Esophagus muscularis mucosa (tissue), 4 donors: ENCODE measurements at regions not wholly inside any gene's neighbourhood (a gene's known extent, or its start where the extent isn't known, plus 50 kb on each side); places are given as distances from the start of the nearest gene placed in this dataset.

ENCODE experiments used
- DNase-seq: peaks from one replicate; pipeline ENCODE4 v3.0.0-alpha.2; 2017; ENCODE audit errors: extremely low spot score
- H3K27ac ChIP-seq, 4 donors: fragments of 200-600 bp; sonication (generic); replicated peaks in 1 of 4; 1 replicate in 3 of 4; 2 replicates in 1 of 4; pipeline ENCODE4 v1.5.1; 2016 to 2019; ENCODE audit warnings: mild to moderate bottlenecking in 1 of 4
- H3K27me3 ChIP-seq, 4 donors: fragments of 200-600 bp; sonication (generic); one replicate each; pipeline versions ENCODE4 v1.5.1 to v1.6.0; 2016 to 2019
- H3K36me3 ChIP-seq, 4 donors: fragments of 200-600 bp; sonication (generic); one replicate each; pipeline ENCODE4 v1.5.1; 2016 to 2019
- H3K4me1 ChIP-seq, 4 donors: fragments of 200-600 bp; sonication (generic); one replicate each; pipeline ENCODE4 v1.5.1; 2016 to 2019
- H3K4me3 ChIP-seq, 4 donors: fragments of 200-600 bp; sonication (generic); 1 replicate in 2 of 4; 2 replicates in 2 of 4; pipeline ENCODE4 v1.5.1; 2016 to 2019; ENCODE audit warnings: mild to moderate bottlenecking in 4 of 4, moderate library complexity in 1 of 4
- H3K9me3 ChIP-seq, 4 donors: fragments of 200-600 bp; sonication (generic); 1 replicate in 3 of 4; 2 replicates in 1 of 4; pipeline ENCODE4 v1.5.1; 2016 to 2019
- EP300 ChIP-seq: sonication (generic); formaldehyde crosslinking; IDR thresholded peaks from one replicate; pipeline ENCODE4 v1.6.1; 2017; ENCODE audit warnings: antibody characterized with exemption
- POLR2A ChIP-seq: fragments of 450-650 bp; IDR thresholded peaks from one replicate; pipeline ENCODE4 v1.6.1; 2017; ENCODE audit warnings: antibody characterized with exemption, moderate library complexity, mild to moderate bottlenecking, low read depth
- POLR2AphosphoS5 ChIP-seq, 2 donors: sonication (generic); formaldehyde crosslinking; IDR thresholded peaks; one replicate each; pipeline ENCODE4 v1.6.1; 2017; ENCODE audit warnings: antibody characterized with exemption in 2 of 2
- WGBS: methylation state at CpG from one replicate; pipeline ENCODE4 v1.1.5; 2018; 5-methylcytosine and 5-hydroxymethylcytosine counted together
- intact Hi-C: fragments of 100-400 bp; cut with DNase I; formaldehyde crosslinking; loops from one replicate; pipeline ENCODE4 v1.15.1; 2023
- TF ChIP-seq, protein P1 (sequence below), 3 experiments: fragments of 200-600 bp in 2 of 3; fragments of 450-650 bp in 1 of 3; sonication (generic) in 2 of 3; IDR thresholded peaks; one replicate each; pipeline ENCODE4 v1.5.1; 2017 to 2019; ENCODE audit warnings: antibody characterized with exemption in 3 of 3, mild to moderate bottlenecking in 2 of 3, moderate library complexity in 1 of 3

DNA sequence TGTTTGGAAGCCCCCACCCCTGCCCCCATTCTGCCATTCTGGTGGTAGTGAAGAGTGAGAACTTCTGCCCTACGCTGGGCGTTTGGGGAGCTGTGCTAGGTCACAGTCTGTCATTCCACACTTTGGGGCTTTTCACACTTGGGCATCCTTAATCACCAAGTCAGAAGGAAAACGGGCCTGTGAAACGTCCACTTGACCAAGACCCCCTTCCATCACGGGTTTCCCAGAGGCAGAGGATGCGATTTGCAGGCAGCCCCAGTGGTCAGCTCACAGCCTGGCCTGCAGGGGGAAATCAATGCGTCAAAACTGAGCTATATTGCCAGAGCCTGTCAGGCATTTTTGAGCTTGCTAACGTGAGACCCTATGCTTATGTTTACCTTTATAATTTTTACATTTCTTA lies 663.3 kb upstream of the MGMT start:
- intact Hi-C loops: no loop called here
- Histone ChIP-seq H3K27me3 (no peaks in the 10 kb centered on the region), H3K27ac (no peak overlapping the region), H3K4me3 (no peak overlapping the region), H3K4me1 (peaks cover 0 to 4% (median 1%) of the 10 kb centered on the region in 4 donors), H3K9me3 (no peaks in the 10 kb centered on the region), H3K36me3 (no peaks in the 10 kb centered on the region)
- no peak for DNase-seq
- WGBS: 70% methylated on average over 6 of the region's 8 CpGs
- TF ChIP-seq EP300 (no peak), POLR2AphosphoS5 (IDR thresholded peaks at IDR 0.05) (no peak), POLR2A (no peak)
- TF ChIP-seq, protein P1, sequence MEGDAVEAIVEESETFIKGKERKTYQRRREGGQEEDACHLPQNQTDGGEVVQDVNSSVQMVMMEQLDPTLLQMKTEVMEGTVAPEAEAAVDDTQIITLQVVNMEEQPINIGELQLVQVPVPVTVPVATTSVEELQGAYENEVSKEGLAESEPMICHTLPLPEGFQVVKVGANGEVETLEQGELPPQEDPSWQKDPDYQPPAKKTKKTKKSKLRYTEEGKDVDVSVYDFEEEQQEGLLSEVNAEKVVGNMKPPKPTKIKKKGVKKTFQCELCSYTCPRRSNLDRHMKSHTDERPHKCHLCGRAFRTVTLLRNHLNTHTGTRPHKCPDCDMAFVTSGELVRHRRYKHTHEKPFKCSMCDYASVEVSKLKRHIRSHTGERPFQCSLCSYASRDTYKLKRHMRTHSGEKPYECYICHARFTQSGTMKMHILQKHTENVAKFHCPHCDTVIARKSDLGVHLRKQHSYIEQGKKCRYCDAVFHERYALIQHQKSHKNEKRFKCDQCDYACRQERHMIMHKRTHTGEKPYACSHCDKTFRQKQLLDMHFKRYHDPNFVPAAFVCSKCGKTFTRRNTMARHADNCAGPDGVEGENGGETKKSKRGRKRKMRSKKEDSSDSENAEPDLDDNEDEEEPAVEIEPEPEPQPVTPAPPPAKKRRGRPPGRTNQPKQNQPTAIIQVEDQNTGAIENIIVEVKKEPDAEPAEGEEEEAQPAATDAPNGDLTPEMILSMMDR (IDR thresholded peaks at IDR 0.05): no peak

DNA sequence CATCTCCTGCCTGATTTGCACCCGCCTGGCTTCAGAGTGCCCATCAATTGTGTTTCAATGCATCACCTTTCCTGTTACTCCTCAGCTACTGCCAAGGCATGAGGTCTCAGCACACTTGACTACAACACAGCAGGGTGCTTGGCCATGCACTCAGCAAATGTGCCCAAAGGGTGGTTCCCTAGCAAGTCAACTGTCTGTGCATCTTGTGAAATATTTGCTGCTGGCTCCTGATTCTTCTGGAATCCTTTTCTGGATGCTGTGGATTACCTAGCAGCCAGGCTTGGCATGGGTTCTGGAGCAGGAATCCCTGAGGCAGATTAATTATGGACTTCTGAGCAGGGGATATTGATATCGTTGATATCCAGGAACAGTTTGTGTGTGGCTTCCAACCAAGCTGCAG lies 662.6 kb upstream of the MGMT start:
- TF ChIP-seq, protein P1 (IDR thresholded peaks at IDR 0.05): no peak
- TF ChIP-seq POLR2AphosphoS5 (IDR thresholded peaks at IDR 0.05): no peak
- TF ChIP-seq POLR2A: no peak
- TF ChIP-seq EP300: no peak
- peak; percentile 89 for DNase-seq
- H3K27ac ChIP-seq: no peak overlapping the region
- intact Hi-C loops: no loop called here
- H3K4me1 ChIP-seq: peaks cover 0 to 9% (median 4%) of the 10 kb centered on the region in 4 donors
- WGBS: 71% methylated on average over 2 of the region's 2 CpGs
- no peak overlapping the region for H3K4me3 ChIP-seq
- no peaks in the 10 kb centered on the region for H3K36me3 ChIP-seq
- H3K9me3 ChIP-seq: no peaks in the 10 kb centered on the region
- no peaks in the 10 kb centered on the region for H3K27me3 ChIP-seq

DNA sequence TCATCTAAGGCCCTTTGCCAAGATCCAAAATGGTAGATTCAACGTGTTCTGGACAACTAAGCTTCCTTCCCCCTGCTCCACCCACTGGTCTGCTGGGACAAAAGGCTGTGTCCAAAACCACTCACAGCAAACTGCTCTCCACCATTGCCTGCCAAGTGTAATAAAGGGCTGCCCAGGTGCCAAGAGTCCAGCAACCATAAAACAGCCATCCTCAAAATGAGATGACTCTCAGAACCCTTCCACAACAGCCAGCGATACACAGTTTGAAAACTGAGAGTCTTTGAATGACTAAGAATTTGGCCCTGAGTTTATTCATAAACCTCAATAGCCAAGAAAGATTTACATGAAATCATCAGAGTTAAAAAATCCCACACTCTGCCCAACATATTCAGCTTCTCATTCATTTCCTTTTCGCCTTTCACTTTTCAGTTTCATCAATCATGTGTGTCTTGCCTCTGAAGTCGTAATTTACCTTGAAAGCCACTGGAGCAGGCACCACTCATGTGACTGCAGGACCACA lies 658.1 kb upstream of the MGMT start:
- 54% methylated on average over 4 of the region's 4 CpGs for WGBS
- Histone ChIP-seq H3K4me1 (peaks cover 1 to 31% (median 21%) of the 10 kb centered on the region in 4 donors), H3K4me3 (no peak overlapping the region), H3K36me3 (no peaks in the 10 kb centered on the region), H3K27ac (no peak overlapping the region), H3K27me3 (peaks cover 0 to 3% (median 0%) of the 10 kb centered on the region in 4 donors), H3K9me3 (no peaks in the 10 kb centered on the region)
- peak; percentile 79 for DNase-seq
- TF ChIP-seq POLR2AphosphoS5 (IDR thresholded peaks at IDR 0.05) (peak; percentile 13 to 22), EP300 (no peak), POLR2A (no peak)
- TF ChIP-seq, protein P1 (IDR thresholded peaks at IDR 0.05): no peak
- intact Hi-C loops: no loop called here

DNA sequence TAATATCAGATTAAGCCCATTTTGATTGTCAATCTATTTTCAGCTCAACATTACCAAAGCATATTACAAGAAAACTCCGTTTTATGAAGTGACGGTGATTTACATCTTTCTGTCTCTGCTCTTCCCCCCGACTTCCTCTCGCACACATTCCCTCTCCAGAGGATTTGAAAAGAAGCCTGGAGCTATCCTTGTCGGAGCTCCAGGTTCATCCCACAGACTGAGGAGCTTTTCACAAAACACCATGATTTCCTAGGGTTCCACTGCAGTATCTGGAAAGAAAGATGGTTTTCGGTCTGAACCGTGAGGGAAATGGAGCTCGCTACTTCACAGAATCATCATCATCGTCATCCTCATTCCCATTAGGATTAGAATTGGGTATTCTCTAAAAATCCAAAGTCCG lies 655.5 kb upstream of the MGMT start:
- Histone ChIP-seq H3K4me1 (peaks cover 2 to 31% (median 21%) of the 10 kb centered on the region in 4 donors), H3K4me3 (no peak overlapping the region), H3K36me3 (no peaks in the 10 kb centered on the region), H3K27me3 (peaks cover 0 to 3% (median 0%) of the 10 kb centered on the region in 4 donors), H3K9me3 (no peaks in the 10 kb centered on the region), H3K27ac (peak overlapping the region in 2 of 4 donors; percentile 19 to 58)
- no peak for DNase-seq
- TF ChIP-seq EP300 (no peak), POLR2A (no peak), POLR2AphosphoS5 (IDR thresholded peaks at IDR 0.05) (no peak)
- TF ChIP-seq, protein P1 (IDR thresholded peaks at IDR 0.05): no peak
- 80% methylated on average over 10 of the region's 10 CpGs for WGBS
- intact Hi-C loops: no loop called here

DNA sequence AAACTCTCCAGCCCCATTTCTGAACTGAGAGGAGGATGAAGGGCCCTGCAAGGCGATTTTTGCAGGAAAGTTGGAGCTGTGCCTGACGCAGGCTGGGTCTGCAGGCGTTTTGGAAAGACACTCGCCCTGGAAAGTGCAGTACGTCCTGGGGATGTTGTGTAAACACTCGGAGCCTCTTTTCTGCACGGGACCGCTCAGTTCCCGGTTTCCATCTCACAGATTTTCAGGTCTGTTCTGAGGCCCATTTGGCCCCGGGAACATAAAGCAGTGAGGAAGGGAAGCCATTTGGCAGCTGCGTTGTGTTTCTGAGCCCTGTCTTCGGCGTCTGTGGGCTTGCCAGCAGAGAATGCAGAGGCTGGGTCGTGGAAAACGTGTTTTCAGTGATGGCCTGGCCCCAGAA lies 655.0 kb upstream of the MGMT start:
- H3K27ac ChIP-seq: peak overlapping the region in 3 of 4 donors; percentile 19 to 58 (median 28)
- DNase-seq: no peak
- TF ChIP-seq EP300 (peak; percentile 9), POLR2AphosphoS5 (IDR thresholded peaks at IDR 0.05) (peak in 1 of 2 donors; percentile 53), POLR2A (no peak)
- TF ChIP-seq, protein P1 (IDR thresholded peaks at IDR 0.05): no peak
- no peak overlapping the region for H3K4me3 ChIP-seq
- intact Hi-C loops: no loop called here
- H3K27me3 ChIP-seq: peaks cover 0 to 3% (median 0%) of the 10 kb centered on the region in 4 donors
- no peaks in the 10 kb centered on the region for H3K9me3 ChIP-seq
- H3K4me1 ChIP-seq: peaks cover 2 to 31% (median 21%) of the 10 kb centered on the region in 4 donors
- 49% methylated on average over 12 of the region's 15 CpGs for WGBS
- no peaks in the 10 kb centered on the region for H3K36me3 ChIP-seq
